ENCODE measurements at regions not wholly inside any gene's neighbourhood (a gene's known extent, or its start where the extent isn't known, plus 50 kb on each side); places are given as distances from the start of the nearest gene placed in this dataset.

- Histone ChIP-seq H3K79me2 (ENCODE audit: insufficient read depth, low read length) (no peaks in the 10 kb centered on the region), H3K27ac (ENCODE audit: low read depth, low read length) (no peak overlapping the region), H3K4me3 (ENCODE audit: insufficient read depth, low read length, poor library complexity, severe bottlenecking) (no peak overlapping the region), H3K9me3 (ENCODE audit: insufficient read depth, low read length) (no peaks in the 10 kb centered on the region; the same call in 1 of the 2 replicates), H3K9ac (ENCODE audit: low read length) (no peak overlapping the region), H2AFZ (ENCODE audit: low read depth, low read length, severe bottlenecking) (no peak overlapping the region), H3K27me3 (ENCODE audit: low read length) (no peaks in the 10 kb centered on the region), H3F3A (ENCODE audit: insufficient read depth) (no peaks in the 10 kb centered on the region), H3K36me3 (ENCODE audit: low read length) (no peaks in the 10 kb centered on the region), H3K4me2 (ENCODE audit: low read depth, low read length, poor library complexity, severe bottlenecking) (no peak overlapping the region), H4K20me1 (ENCODE audit: low read depth, low read length) (no peaks in the 10 kb centered on the region), H3K9me2 (replicated peaks; ENCODE audit: insufficient read depth, low read length) (no peaks in the 10 kb centered on the region)
- TF ChIP-seq EZH2phosphoT487 (conservative IDR thresholded peaks at IDR 0.05; ENCODE audit: low read length), result no peak
Observed at GRCh38 chr11:98561877-98562395, 458.8 kb upstream of the CNTN5 start.

DNA sequence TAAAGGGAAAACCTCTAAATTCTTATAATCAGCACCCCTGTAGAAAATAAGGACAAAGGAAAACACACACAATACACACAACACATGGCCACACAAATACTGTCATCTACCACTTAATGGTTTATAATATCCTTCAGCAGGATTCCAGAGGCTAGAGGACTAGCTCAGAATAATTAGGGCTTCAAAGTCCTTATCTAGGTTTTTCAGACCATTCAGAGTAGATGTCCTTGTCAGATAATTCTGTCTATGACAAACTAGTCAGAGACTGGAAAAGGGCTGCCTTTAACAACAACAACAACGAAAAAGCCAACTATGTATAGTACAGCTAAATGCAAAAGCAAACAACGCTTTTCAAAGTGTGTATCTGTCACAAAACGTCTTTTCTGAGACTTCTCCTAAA is 456.5 kb upstream of the CNTN5 start:
- Histone ChIP-seq H3K79me2 (ENCODE audit: insufficient read depth, low read length) (no peaks in the 10 kb centered on the region), H3F3A (ENCODE audit: insufficient read depth) (no peaks in the 10 kb centered on the region), H3K4me2 (ENCODE audit: low read depth, low read length, poor library complexity, severe bottlenecking) (no peak overlapping the region), H3K9me2 (replicated peaks; ENCODE audit: insufficient read depth, low read length) (no peaks in the 10 kb centered on the region), H3K9me3 (ENCODE audit: insufficient read depth, low read length) (no peaks in the 10 kb centered on the region; the same call in 1 of the 2 replicates), H3K27ac (ENCODE audit: low read depth, low read length) (no peak overlapping the region), H3K36me3 (ENCODE audit: low read length) (no peaks in the 10 kb centered on the region), H3K9ac (ENCODE audit: low read length) (no peak overlapping the region), H3K27me3 (ENCODE audit: low read length) (no peaks in the 10 kb centered on the region), H2AFZ (ENCODE audit: low read depth, low read length, severe bottlenecking) (no peak overlapping the region), H4K20me1 (ENCODE audit: low read depth, low read length) (no peaks in the 10 kb centered on the region), H3K4me3 (ENCODE audit: insufficient read depth, low read length, poor library complexity, severe bottlenecking) (no peak overlapping the region)
- TF ChIP-seq CTCF (IDR thresholded peaks at IDR 0.05; ENCODE audit: insufficient read depth, low read length, poor library complexity, severe bottlenecking), result no peak
- no peak for TF ChIP-seq EZH2phosphoT487 (conservative IDR thresholded peaks at IDR 0.05; ENCODE audit: low read length)

- Histone ChIP-seq H3K9me2 (replicated peaks; ENCODE audit: insufficient read depth, low read length) (no peaks in the 10 kb centered on the region), H3K9me3 (ENCODE audit: insufficient read depth, low read length) (no peaks in the 10 kb centered on the region; the same call in 1 of the 2 replicates), H2AFZ (ENCODE audit: low read depth, low read length, severe bottlenecking) (no peak overlapping the region), H4K20me1 (ENCODE audit: low read depth, low read length) (no peaks in the 10 kb centered on the region), H3K27me3 (ENCODE audit: low read length) (no peaks in the 10 kb centered on the region), H3K36me3 (ENCODE audit: low read length) (no peaks in the 10 kb centered on the region), H3K4me2 (ENCODE audit: low read depth, low read length, poor library complexity, severe bottlenecking) (no peak overlapping the region), H3K27ac (ENCODE audit: low read depth, low read length) (no peak overlapping the region), H3F3A (ENCODE audit: insufficient read depth) (no peaks in the 10 kb centered on the region), H3K4me3 (ENCODE audit: insufficient read depth, low read length, poor library complexity, severe bottlenecking) (no peak overlapping the region), H3K9ac (ENCODE audit: low read length) (no peak overlapping the region), H3K79me2 (ENCODE audit: insufficient read depth, low read length) (no peaks in the 10 kb centered on the region)
- TF ChIP-seq CTCF (IDR thresholded peaks at IDR 0.05; ENCODE audit: insufficient read depth, low read length, poor library complexity, severe bottlenecking) (no peak), EZH2phosphoT487 (conservative IDR thresholded peaks at IDR 0.05; ENCODE audit: low read length) (no peak)
Observed at GRCh38 chr11:98564881-98565280, 455.9 kb upstream of the CNTN5 start.

DNA sequence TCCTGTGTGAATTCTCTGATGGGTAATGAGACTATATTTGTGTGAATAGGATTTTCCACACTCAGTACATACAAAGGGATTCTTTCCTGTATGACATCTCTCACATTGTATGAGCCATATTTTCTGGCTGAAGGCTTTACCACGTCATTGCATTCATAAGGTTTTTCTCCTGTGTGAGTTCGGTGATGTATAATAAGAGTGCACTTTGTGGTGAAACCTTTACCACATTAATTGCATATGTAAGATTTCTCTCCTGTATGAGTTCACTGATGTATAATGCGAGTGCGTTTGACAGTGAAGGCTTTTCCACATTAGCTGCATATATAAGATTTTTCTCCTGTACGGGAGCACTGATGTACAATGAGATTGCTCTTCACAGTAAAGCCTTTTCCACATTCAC is 455.4 kb upstream of the CNTN5 start:
- Histone ChIP-seq H4K20me1 (ENCODE audit: low read depth, low read length) (no peaks in the 10 kb centered on the region), H3K4me3 (ENCODE audit: insufficient read depth, low read length, poor library complexity, severe bottlenecking) (no peak overlapping the region), H3K9me3 (ENCODE audit: insufficient read depth, low read length) (no peaks in the 10 kb centered on the region; the same call in 1 of the 2 replicates), H3F3A (ENCODE audit: insufficient read depth) (no peaks in the 10 kb centered on the region), H3K4me2 (ENCODE audit: low read depth, low read length, poor library complexity, severe bottlenecking) (no peak overlapping the region), H3K27me3 (ENCODE audit: low read length) (no peaks in the 10 kb centered on the region), H3K36me3 (ENCODE audit: low read length) (no peaks in the 10 kb centered on the region), H2AFZ (ENCODE audit: low read depth, low read length, severe bottlenecking) (no peak overlapping the region), H3K79me2 (ENCODE audit: insufficient read depth, low read length) (no peaks in the 10 kb centered on the region), H3K27ac (ENCODE audit: low read depth, low read length) (no peak overlapping the region), H3K9me2 (replicated peaks; ENCODE audit: insufficient read depth, low read length) (no peaks in the 10 kb centered on the region), H3K9ac (ENCODE audit: low read length) (no peak overlapping the region)
- TF ChIP-seq EZH2phosphoT487 (conservative IDR thresholded peaks at IDR 0.05; ENCODE audit: low read length) (no peak), CTCF (IDR thresholded peaks at IDR 0.05; ENCODE audit: insufficient read depth, low read length, poor library complexity, severe bottlenecking) (no peak)
